ENCODE measurements at regions not wholly inside any gene's neighbourhood (a gene's known extent, or its start where the extent isn't known, plus 50 kb on each side); places are given as distances from the start of the nearest gene placed in this dataset.

DNA sequence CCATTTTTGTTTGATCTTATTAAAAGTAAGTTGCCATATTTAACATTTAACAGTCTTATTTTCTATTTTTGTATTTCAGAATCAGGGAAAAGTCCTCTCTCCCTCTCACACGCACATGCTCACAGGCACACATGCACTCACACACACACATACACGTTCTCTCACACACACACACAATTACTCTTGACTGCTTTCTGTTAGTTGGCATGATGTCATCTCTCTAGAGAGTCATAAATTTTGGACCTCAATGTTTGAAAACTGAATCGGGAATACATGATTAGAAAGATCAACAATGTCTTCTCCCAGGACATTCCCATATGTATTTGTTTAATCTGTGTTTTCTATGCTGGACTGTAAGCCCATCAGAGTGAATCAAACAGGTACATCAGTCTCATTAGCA, 165.7 kb upstream of the AHR start:
- FAIRE-seq: no peak

DNA sequence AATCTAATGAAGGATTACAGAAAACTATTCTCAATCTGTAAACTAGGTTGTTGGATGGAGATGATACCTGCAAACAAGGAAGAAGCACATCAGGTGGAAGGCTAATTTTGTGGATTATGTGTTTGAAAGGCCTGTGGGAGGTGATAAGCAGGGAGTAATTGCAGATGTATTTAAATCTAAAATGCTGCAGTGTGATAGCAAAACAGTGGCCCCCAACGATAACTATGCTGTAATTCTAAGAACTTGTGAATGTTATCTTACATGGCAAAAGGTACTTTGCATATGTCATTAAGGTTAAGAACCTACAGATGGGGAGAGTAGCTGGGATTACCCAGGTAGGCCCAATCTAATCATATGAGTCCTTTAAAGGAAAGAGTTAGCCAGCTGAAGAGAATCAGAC, 164.5 kb upstream of the AHR start:
- FAIRE-seq: no peak

DNA sequence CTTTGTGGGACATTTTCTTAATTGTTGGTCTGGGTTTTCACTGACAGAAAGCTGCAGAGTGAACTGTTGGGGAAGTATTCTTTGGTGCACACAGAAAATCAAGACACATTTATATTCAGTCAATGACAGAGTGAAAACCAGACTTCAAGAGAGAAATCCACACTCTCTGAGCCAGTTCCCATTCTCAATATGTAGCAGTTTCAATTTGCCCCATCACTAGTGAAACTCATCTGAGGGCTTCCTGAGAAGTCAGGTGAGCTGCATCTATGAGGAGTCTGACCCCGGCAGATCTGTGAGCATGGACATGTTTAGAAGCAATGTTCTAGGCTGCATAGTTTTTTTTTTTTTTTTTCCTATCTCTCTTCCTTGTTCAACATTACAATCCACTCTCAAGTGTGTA, 163.7 kb upstream of the AHR start:
- FAIRE-seq: no peak

DNA sequence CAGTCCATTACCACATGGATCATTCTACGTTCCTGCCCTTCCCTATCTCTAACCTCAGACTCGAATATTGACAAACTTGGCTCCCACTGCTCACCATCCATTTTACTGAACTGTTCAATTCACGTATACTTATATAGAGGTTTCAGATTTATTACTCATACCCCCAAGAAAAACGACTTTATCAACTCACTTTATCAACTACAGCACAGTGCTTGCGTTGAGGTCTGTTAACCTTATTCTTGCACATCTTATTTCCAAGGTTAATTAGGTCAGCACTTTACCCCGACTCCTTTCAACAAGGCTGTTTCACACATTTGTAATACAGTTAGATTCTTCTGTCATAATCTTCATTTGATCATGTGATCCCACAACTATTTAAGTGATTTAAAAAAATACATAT, 162.3 kb upstream of the AHR start:
- no peak for FAIRE-seq

DNA sequence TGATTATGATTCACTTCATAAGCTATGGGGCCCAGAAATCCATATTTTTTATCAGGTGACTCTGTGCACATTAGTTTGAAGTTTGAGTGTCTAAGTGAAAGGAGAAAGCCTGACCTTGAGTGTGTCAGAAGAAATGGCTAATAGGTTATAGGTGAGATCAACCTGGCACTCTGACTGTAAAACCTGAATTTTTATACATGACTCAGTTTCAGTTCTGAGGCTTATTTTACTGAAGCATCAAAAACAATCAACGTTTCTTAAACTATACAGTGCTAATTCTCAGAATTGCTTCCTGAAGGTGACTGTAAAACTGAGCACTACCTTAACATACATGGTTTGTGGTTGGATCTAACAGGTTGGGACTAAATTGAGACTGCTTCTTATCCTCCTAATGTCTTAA, 159.4 kb upstream of the AHR start:
- no peak for FAIRE-seq

DNA sequence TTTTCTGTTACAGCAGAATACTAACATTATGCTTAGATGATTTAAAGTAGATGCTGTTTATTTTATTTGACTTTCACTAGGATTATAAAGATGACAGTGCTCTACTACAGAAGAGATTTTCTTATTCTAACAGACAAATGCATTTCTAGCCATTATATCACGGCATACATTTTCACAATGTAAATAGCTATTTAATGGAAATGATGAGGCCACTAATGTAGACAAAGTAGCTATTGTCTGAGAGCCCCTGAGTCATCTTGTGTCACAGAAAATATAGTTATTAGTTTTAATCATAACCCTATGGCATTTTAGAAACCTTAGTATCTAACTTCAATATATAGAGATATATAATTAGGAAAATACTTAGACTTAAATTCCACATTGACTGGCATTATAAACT, 158.0 kb upstream of the AHR start:
- FAIRE-seq: no peak

DNA sequence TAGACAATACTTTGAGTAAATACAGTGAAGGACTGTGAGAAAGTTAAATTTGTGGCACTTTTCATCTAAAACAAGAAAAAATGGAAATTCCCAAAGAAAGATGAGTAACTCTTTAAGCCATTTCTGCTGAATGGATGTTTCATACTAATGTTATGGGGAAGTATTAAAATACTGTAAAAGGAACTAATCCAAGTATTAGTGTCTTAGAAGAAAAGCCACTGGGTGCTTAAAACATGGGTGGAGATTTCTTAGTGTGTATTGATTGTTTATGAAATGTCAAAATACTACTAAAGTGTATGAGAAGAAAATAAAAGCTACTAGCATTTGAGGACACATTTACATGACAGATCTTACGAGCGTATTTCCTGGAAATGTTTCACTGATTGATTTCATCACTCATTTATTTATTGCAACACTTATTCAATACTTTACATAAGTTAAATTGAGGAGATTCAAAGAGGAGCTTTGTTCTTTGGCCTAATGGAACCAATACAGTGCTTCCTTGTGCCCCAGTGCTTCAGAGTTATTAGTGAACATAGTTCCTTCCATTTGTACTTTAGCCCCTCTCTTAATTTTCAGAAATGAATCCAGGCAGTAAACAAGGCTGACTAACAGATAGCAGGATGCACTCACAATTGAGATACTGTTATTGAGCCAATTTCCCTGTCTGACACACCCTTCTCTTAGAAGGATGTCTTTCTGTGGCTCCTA, 155.5 kb upstream of the AHR start:
- no peak for FAIRE-seq

DNA sequence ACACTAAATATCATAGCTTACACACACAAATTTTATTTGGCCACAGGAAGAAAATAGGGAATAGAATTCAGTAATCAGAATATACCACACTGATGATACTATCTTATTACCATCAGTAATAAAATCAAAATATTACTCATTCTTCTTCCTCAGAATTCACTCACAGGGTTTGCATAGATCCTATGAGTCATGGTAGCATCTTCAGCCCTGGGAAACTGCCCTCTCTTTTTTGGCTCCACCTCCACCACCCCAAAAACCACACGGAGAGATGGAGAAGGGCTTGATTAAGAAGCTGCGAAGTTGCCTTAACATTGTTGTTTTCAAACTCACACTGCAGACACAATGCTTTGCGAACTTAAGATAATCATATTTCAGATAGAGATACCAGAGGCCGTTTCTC, 154.1 kb upstream of the AHR start:
- FAIRE-seq: no peak

DNA sequence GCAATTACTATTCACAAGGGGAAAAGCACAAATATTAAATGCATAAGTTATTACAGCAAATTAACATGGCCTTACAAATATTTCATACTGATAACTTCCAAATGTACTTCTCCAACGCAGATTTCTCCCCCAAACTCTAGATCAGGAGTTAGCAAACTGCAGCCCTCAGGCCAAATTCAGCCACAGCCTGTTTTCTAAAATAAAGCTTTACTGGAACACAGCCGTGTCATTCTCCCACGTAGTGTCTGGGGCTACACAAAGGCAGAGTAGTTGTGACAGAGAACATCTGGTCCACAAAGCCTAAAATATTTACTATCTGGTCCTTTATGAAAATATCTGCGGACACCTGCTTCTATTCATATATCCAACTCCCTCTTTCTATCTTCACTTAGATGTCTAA, 151.8 kb upstream of the AHR start:
- FAIRE-seq: no peak

DNA sequence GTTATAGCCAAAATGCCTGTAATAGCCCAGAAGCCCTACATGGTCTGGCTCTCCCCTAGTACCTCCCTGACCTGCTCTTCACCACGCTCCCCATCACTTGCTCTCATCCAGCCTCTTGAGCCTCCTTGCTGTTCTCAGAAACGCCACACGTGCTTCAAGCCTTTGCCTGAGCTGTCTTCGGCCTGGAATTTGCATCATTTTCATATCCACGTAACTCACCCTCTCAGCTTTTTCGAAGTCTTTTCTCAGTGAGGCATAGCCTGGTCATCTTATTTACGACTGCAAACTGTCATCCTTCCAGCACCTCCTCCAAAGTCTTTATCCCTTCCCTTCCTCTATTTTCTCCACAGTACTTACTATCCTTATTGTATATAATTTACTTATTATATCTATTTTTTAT, 151.0 kb upstream of the AHR start:
- no peak for FAIRE-seq

DNA sequence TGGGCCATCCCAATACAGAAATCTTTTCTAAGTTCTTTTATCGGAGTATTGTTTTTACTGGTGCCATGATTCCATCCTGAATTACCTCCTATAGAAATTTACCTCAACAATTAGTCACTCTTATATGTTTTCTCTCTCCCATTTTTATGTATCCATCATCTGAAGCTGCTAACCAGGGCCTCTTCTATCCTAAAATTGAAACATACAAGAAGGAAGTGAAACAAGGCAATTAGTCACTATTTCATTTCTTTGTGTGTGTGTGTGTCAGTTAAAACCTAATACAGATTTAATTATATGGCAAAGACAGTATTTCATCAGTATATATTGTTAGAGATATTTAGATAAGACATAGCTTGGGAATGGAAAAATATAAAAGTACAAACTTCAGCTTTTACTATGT, 148.4 kb upstream of the AHR start:
- FAIRE-seq: no peak

DNA sequence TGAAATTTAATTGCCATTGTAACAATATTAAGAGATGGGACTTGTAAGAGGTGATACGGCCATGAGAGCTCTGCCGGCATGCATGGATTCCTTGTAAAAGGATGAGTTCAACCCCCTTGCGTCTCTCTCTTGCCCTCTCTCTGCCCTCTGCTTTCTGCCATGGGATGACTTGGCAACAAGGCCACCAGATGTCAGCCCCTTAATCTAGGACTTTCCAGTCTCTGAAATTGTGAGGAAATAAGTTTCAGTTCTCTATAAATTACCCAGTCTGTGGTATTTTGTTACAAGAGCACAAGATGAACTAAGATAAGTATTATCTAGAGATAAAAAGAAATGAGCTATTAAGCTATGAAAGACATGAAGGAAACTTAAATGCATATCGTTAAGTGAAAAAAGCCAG, 145.7 kb upstream of the AHR start:
- FAIRE-seq: no peak

DNA sequence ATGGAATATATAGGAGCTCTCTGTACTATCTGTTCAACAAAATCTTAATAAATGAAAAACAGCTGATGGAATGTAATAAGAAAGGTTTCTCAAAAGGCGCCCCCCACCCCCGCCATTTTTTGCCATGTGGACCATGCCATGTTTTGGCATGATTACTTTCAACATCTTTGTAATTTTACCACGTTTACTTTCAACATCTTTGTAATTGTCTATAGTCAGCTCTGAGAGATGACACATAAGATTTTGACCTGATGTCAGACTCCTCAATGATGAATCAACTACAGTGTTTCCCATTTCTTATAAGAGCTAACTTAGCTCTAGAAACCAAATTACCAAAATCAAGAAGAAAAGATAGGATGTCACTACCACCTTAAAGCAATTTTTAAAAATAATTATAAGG, 144.9 kb upstream of the AHR start:
- FAIRE-seq: no peak

DNA sequence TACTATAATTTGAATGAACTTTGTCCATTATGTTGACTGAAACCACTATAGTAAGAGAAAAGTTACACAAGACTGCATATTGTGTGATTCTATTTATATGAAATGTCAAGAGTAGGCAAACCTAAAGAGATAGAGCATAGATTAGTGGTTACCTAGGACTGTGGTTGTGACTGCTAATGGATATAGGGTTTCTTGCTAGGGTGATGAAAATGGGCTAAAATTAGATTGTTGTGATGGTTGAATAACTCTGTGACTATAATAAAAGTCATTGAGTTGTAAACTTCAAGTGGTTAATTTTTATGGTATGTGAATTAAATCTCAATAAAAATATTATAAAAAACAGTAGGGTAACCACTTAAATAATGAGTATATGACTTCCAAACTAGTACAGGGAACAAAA, 142.9 kb upstream of the AHR start:
- FAIRE-seq: no peak

DNA sequence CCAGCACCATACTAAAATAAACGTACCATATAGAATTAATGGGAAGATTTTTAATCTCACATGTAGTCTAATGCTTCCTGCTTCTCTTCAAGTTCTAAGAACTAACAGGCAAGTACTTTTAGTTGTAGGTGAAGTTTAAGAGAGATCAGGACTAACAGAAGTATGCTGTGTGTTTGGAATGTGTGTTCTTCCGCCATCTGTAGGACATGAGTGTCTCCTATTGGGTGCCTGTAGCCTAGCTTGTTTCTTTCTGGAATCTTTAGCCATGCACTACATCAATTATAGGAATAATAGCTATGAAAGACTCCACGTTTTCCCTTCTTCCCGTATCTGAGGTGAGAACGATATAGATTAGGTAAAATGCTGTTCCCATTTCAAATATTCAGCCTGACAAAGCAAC, 140.2 kb upstream of the AHR start:
- no peak for FAIRE-seq

DNA sequence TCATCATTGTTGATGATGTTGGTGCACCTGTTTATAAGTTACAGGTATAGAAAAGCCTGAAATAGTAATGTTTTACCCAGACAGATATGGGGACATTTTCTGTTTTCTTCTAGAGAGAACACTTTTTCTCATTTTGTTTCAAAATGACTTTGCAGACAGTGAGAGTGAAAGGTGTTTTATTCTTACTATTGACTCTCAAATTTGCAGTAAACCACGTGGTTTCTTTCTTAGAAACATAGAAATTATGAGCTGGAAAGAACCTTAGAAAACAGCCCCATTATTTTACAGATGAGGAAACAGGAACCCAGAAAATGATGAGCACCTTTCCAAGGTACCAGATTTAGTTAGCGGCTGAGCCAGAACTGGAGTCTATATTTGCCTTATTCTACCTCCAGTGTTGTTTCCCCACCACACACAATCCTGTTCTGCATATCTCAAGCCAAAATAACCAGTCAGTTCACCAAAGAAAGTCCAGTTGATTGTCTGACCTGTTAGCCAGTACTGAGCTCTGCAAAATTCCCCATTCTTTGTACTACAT, 138.9 kb upstream of the AHR start:
- FAIRE-seq: no peak

DNA sequence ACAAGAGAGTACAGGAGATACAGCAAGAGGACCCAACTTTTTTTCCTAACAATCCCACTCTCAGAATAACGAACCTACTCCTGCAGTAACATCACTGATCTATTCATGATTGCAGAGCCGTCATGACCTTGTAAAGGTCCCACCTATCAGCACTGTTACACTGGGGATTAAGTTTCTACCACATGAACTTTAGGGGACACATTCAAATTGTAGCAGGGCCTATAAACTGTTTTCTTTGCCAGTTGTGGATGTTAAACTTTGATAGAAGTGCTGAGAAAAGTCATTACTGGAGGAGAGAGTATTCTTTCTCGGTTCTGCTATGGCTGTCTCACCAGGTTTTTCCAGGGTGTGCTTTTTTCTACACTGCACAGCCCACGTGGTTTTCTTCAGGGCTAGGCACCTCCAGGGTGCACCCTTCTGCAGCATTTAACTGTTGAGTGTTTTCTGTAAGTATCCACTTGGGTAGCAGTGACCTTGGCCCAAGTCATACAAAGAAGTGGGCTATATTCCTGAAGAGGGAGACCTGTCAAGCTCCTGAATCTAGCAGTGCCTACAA, 131.6 kb upstream of the AHR start:
- no peak for FAIRE-seq

DNA sequence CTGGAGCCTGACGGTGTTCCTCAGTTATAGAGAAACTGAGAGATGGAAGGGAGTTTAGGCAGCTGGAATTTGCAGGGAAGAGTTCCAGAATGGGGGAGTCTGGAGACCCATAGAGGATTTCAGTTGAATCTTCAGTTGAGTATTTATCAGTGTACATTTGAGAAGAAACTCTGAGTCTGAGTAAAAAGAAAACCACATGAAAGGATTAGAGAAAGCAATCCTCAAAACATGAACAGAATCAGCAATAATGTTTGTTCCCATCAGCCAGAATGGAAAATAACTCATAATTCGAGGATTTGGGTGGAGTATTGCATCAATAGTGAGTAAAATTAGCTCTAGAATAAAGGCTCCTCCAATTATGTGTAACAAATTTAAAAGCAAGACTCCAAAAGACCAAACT, 130.0 kb upstream of the AHR start:
- no peak for FAIRE-seq

DNA sequence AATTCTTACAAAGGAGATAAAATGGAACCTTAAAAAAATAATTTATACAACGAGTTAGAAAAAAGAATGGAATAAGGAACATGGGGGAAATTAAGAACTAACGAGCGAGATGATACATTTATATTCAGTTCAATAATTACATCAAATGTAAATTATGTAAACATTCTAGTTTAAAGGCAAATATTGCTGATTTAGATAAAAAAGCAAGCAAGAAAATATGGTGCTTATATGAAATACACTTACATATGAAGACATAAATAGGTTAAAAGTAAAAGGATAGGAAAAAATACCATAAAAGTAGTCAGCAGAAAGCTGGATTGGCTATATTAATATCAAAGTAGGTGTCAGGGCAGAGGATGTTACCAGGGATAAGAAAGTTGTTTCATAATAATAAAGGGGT, 127.0 kb upstream of the AHR start:
- FAIRE-seq: no peak

DNA sequence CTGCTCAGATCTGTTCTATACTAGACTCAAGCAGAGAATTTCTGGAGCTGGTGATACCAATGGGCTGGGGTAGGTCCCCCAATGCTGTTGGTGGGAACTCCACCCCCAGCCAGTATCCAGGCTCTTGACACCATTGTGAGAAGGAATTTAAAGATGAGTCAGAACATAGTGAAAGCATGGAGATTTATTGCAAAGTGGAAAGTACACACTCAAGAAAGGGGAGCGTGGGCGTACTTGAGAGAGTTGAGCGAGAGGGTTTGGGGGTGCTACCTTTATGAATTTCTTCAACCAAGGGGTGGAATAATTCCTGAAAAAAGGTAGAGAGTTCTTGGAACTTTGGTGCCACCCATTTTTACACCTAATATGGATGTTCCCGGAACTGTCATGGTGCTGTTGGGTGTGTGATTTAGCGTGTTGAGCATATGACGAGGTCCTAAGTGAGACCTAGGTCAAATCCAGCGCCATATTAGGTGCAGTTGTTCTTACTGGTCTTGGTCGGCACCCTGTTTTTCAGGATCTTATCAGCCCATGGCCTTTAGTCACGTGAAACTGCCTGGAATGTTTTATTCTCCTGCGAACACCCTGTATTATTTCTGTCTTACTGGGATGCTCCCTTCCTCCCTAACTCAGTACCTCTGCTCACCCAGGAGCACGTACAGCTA, 122.0 kb upstream of the AHR start:
- no peak for FAIRE-seq

DNA sequence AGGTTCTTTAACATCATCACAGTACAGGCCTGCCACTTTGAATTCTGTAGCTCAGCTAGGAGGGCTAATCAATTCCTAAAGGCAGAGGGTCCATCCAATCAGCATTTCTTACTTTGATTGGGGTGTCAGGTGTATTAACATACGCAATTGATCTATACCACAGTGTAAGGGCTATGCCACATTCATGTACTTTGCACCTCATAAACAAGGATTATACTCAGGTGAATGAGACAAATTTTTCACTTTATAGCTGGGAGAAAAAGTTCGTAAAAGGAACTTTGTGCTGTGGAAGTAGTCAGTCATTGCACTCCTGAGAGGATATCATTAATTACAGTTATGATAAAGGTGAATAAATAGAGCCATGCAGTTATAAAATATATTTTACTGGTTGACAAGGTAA, 119.9 kb upstream of the AHR start:
- FAIRE-seq: no peak

DNA sequence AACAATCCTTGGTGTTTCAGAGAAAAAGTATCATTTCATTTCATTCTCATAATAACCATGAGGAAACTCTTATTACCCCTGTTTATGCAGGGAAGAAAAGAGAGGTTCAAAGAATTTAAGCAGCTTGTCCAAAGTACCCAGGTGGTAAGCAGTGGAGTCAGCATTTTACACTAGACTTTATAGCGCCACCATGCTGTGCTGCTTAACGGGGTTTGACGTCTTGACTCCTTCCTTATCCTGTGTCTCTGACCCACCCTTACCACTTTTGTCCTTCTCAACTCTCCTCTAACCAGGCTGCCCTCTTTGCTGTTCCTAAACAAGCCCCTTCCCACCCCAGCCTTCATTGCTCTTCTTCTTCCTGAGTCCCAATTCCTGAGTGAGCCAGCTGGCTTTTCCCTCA, 117.0 kb upstream of the AHR start:
- no peak for FAIRE-seq

DNA sequence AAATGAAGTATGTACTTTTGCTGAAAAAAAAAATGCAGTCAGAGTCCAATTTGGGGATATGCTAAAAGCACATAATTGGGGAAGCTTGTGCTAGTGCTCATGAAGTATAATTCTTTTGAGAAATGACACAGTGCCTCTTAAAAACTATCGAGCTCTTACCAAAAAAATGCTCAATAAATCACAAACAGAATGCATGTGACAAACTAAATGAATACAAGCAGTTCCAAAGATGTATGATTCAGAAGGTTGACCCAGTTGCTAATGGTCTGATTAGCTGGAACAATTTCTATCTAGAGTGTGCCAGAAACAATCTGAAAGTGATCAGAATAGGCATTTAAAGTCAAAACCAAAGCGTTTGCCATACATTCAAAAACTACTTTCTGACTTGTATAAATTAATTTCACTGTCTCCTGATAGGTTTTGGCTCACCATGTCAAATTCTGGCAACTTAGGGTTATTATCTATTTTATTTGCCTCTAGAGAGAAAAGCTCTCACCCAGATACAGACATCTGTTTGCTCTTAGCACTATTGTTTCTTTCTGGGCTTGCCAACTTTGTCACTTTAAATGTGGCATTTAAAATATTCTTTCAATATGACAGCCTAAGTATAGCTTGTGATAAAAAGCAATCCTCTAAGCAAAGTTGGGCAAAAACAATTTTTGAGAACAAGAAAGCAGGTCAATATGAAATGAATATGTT, 114.7 kb upstream of the AHR start:
- no peak for FAIRE-seq

Measured in G401.6 (cell line).